MM.1S (cell line): ENCODE measurements at regions not wholly inside any gene's neighbourhood (a gene's known extent, or its start where the extent isn't known, plus 50 kb on each side); places are given as distances from the start of the nearest gene placed in this dataset.

Source experiments
- CTCF ChIP-seq: fragments of 300-600 bp; sonication (generic); IDR thresholded peaks from 2 replicates; pipeline ENCODE4 v1.5.1; 2016; ENCODE audit warnings: antibody characterized with exemption, low read length, mixed read lengths
- EZH2 ChIP-seq: fragments of 300-600 bp; sonication (generic); optimal IDR thresholded peaks from 2 replicates; pipeline ENCODE3; 2017; ENCODE audit warnings: low read depth, mild to moderate bottlenecking, antibody characterized with exemption, low read length, mixed read lengths

GRCh38 chr7:142590830-142591457, 158.3 kb upstream of the PRSS1 start:
- TF ChIP-seq CTCF: no peak
- no peak for TF ChIP-seq EZH2
